ENCODE measurements at regions not wholly inside any gene's neighbourhood (a gene's known extent, or its start where the extent isn't known, plus 50 kb on each side); places are given as distances from the start of the nearest gene placed in this dataset.

GRCh38 chr4:3818371-3818770, 52.2 kb downstream of the ADRA2C start:
- no peak for DNase-seq (ENCODE audit: insufficient read length, low spot score)
- no peak for FAIRE-seq
- TF ChIP-seq POLR2A (IDR thresholded peaks at IDR 0.05; ENCODE audit: low read depth, low read length) = no peak

GRCh38 chr4:3819210-3819919, 53.2 kb downstream of the ADRA2C start:
- FAIRE-seq (no peak), DNase-seq (ENCODE audit: insufficient read length, low spot score) (no peak)
- TF ChIP-seq POLR2A (IDR thresholded peaks at IDR 0.05; ENCODE audit: low read depth, low read length) = no peak

- DNase-seq (ENCODE audit: insufficient read length, low spot score) = no peak
- no peak for TF ChIP-seq POLR2A (IDR thresholded peaks at IDR 0.05; ENCODE audit: low read depth, low read length)
- no peak for FAIRE-seq
Observed at GRCh38 chr4:3820016-3820805, 54.0 kb downstream of the ADRA2C start.

- no peak for FAIRE-seq
Observed at GRCh38 chr4:3820806-3821579, 54.8 kb downstream of the ADRA2C start.

GRCh38 chr4:3821580-3822229, 55.5 kb downstream of the ADRA2C start:
- DNase-seq (ENCODE audit: insufficient read length, low spot score) (no peak), FAIRE-seq (no peak)
- TF ChIP-seq POLR2A (IDR thresholded peaks at IDR 0.05; ENCODE audit: low read depth, low read length) = no peak

More at GRCh38 chr4:3820806-3821579, 54.8 kb downstream of the ADRA2C start:
- no peak for DNase-seq (ENCODE audit: insufficient read length, low spot score)
- no peak for TF ChIP-seq POLR2A (IDR thresholded peaks at IDR 0.05; ENCODE audit: low read depth, low read length)

GRCh38 chr4:3822230-3822947, 56.2 kb downstream of the ADRA2C start:
- FAIRE-seq = no peak
- no peak for DNase-seq (ENCODE audit: insufficient read length, low spot score)
- TF ChIP-seq POLR2A (IDR thresholded peaks at IDR 0.05; ENCODE audit: low read depth, low read length) = no peak

- DNase-seq (ENCODE audit: insufficient read length, low spot score) (no peak), FAIRE-seq (no peak)
- no peak for TF ChIP-seq POLR2A (IDR thresholded peaks at IDR 0.05; ENCODE audit: low read depth, low read length)
Observed at GRCh38 chr4:3823496-3824341, 57.5 kb downstream of the ADRA2C start.

- DNase-seq (ENCODE audit: insufficient read length, low spot score) (no peak), FAIRE-seq (no peak)
- TF ChIP-seq POLR2A (IDR thresholded peaks at IDR 0.05; ENCODE audit: low read depth, low read length) = no peak
Observed at GRCh38 chr4:3824521-3825270, 58.5 kb downstream of the ADRA2C start.

- DNase-seq (ENCODE audit: insufficient read length, low spot score) (no peak), FAIRE-seq (no peak)
- TF ChIP-seq POLR2A (IDR thresholded peaks at IDR 0.05; ENCODE audit: low read depth, low read length) = no peak
Observed at GRCh38 chr4:3825530-3825929, 59.3 kb downstream of the ADRA2C start.

GRCh38 chr4:3826247-3827172, 60.3 kb downstream of the ADRA2C start:
- FAIRE-seq (no peak), DNase-seq (ENCODE audit: insufficient read length, low spot score) (no peak)
- no peak for TF ChIP-seq POLR2A (IDR thresholded peaks at IDR 0.05; ENCODE audit: low read depth, low read length)
